Pulmonary artery endothelial cell (primary cell): ENCODE measurements at regions not wholly inside any gene's neighbourhood (a gene's known extent, or its start where the extent isn't known, plus 50 kb on each side); places are given as distances from the start of the nearest gene placed in this dataset.

Experiments used
- DNase-seq: peaks from one replicate; pipeline ENCODE4 v3.0.0-alpha.2; 2011; ENCODE audit warnings: low read depth, low spot score

- DNase-seq: no peak
Measured at GRCh38 chr4:100849319-100849718, 331.5 kb upstream of the EMCN start.

DNA sequence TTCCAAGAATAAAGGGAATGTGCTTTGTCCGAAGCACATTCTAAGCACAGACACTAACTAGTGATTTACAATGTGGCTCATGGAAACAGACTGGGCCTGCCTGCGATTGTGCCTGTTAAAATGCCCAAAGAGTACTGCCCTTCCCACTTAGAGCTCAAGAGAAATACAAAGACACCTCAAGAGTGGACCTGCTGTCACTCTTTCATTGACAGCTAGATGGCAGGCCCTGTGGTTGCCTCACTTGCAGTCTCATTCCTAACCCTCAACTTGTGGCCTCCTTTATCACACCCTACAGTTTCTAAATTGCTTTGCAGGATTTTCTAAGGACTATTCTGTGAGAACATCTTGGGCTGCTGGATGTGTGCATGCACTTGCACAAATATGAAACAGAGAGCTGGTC is 331.0 kb upstream of the EMCN start:
- no peak for DNase-seq

DNA sequence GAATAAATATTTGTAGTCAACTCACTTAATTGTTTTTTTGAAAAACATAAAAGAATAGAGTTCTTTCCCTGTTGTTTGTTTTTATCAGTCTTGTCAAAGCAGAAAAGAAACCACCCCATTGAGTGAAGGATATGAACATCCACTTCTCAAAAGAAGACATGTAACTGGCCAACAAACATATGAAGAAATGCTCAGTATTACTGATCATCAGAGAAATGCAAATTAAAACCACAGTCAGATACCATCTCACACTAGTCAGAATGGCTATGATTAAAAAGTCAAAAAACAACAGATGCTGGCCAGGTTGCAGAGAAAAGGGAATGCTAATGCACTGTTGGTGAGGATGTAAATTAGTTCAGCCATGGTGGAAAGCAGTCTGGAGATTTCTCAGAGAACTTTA is 326.1 kb upstream of the EMCN start:
- no peak for DNase-seq

DNA sequence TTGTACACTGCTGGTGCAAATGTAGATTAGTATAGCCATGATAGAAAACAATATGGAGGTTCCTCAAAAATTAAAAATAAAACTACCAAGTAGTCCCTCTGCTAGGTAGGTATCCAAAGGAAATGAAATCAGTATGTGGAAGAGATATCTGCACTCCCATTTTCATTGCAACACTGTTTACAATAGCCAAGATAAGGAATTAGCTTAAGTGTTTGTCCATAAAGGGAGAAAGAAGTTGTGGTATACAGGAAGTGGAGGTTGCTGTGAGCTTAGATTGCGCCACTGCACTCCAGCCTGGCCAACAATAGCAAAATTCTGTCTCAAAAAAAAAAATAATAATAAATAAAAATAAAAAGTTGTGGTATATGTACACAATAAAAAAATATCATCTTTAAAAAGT is 325.0 kb upstream of the EMCN start:
- no peak for DNase-seq

- DNase-seq: no peak
Measured at GRCh38 chr4:100841911-100842310, 324.1 kb upstream of the EMCN start.

DNA sequence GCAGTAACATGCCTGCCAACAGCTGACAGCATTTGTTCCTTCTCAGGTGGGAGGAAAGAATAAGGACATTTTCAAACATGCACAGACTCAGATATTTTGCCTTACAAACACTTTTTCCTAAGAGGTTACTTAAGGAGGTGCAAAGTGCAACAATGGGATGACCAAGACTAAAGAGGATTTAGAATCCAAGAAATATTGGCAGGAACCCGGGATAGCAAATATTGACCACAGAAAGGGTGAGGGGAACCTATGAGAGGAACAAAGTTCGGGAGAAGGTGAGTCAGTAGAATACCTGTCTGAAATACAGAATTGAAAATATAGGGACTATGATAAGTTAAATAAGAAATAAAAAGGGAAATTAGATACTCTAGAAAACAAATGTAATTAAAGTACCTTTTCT is 321.9 kb upstream of the EMCN start:
- no peak for DNase-seq

- DNase-seq: no peak
Measured at GRCh38 chr4:100838286-100838685, 320.5 kb upstream of the EMCN start.

- no peak for DNase-seq
Measured at GRCh38 chr4:100836929-100837328, 319.1 kb upstream of the EMCN start.

DNA sequence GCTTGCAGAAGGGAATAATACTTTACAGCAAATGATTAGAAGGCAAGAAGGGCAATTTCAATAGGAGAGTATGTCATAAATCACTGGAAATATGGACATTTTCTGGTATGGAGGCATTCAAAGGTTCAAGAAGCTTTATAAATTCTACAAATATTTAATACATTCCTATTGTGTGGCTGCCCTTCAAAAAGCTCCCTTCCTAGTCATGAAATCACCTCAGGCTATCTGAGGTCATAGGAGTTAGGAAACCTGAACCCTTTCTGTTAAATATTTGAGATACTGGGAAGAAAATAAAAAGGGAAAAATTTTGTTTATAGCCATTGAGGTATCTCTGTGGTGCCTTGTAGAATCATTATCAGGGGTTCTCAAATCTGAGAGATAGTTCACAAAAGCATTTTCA is 316.8 kb upstream of the EMCN start:
- DNase-seq: no peak

DNA sequence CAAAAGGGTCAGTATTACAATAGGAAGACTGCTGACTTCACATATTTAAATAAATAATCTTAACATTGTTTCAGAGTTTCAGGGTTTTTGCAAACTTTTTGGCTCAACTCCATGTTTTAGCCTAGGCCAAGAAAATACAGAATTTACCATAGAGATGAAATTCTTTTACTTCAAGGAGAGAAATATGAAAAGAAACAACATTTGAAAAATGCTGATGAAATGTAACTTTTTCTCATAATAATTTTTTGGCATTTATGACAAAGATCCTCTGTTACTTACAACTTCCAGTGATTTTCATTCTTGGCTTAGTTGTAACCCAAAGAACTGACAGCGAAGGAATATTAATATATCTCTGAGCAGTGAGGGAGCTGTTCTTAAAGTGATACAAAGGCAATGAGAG is 316.1 kb upstream of the EMCN start:
- no peak for DNase-seq

DNA sequence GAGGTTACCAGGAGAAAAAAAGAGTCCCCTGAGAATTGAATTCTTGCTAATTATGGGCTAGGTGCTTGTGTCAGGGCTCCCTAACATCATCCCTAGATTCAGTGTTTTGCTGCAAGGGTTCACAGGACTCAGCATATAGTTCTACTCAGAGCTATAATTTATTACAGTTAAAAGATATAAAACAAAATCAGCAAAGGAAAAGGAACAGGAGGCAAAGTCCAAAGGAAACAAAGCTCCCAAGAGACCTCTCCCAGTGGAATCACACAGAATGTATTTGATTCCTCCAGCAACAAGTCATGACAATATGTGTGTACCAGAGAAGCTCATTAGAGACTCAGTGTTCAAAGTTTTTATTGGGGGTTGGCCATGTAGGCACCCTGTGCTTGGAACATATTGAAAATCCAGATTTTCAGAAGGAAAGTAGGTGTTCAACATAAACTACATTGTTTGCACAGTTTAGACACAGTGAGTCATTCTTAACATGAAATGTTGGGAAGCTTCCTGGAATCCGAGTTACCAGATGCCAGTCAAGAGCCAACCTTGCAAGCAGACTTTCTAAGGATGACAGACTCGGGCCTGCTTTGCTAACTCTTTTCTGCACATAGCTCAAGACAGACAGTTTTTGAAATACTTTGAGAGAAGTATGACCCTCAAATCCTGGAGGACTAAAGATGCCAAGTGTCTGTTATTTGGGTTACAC is 311.3 kb upstream of the EMCN start:
- no peak for DNase-seq

DNA sequence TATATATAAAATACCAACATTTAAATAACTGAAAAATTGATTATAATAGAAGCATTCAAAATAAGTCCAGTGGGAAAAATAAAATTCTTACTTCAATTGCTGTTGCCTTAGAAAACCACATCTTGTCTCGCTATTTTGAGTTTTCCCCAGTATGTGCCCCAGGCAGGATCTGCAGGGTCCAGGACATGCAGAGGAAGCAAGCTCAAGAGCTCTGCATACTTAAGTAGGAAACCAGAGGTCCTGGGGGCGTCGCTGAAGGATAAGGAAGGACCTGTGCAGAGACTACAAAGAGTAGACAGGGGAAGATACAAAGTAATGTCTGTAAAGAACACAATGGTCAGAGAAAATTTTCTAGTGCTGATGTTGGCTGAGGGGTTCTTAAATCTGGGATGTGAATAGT is 310.5 kb upstream of the EMCN start:
- no peak for DNase-seq

GRCh38 chr4:100827756-100828155 is 309.9 kb upstream of the EMCN start:
- DNase-seq: no peak

GRCh38 chr4:100826808-100827548 is 309.2 kb upstream of the EMCN start:
- no peak for DNase-seq

GRCh38 chr4:100826067-100826466 is 308.2 kb upstream of the EMCN start:
- DNase-seq: no peak

DNA sequence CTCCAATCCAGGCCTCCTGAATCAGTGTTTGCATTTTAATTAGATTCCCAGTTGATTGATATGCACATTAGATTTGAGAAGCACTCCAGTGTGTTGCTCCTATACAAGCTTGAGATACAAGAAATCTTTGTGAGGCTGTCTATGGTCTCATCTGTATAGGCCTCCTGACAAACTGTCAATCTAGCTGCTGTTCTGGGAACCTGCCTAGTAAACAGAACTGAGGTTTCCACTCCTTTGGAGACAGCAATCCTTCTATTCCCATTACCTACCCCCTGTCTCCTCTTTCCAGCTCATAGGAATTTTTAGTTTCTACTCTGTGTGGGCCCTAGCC is 306.1 kb upstream of the EMCN start:
- DNase-seq: no peak

GRCh38 chr4:100823066-100823992 is 305.5 kb upstream of the EMCN start:
- no peak for DNase-seq

GRCh38 chr4:100820249-100820648 is 302.4 kb upstream of the EMCN start:
- DNase-seq: no peak

DNA sequence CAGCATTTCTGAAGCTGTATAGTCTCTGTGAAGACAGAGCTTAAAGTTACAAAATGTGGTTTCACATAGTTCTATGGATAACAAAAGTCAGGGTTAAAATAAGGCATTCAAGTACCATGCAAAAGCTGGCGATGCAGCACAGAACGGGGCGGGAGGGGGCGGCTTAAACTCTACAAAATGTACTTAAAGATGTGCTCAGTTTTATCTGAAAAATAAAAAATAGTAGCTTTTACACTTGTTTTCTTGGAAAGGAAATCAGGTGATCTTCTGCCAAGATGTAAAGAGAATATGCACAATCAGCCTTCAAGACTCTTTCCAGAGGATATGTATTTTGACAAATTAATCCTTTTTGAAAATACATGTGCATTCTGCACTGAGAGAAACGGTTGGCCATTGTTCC is 301.7 kb upstream of the EMCN start:
- DNase-seq: no peak

DNA sequence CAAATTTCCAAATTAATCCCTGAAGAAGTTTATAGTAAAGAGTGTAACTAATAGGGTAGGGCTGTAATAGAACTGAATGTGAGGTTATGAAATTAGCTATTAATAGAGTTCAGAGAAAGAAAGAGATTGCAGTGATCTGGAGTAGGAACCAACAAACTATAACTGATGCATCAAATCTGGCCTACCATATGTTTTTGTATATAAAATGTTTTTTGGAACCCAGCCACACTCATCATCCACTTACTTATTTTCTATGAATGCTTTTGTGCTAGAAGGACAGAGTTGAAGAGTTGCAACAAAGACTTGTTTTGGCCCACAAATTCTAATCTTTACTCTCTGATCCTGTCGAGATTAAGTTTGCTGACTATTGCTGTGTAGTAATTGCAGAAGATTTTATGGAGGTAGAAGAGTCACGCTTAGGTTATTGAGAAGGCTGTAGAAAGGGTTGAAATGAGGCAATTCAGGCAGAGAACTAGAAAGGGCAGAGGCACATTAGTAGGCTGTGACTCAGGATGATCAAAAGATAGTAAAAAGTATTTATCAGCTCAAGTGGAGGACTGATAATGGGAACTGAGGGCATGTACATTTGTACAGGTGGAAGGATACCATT is 298.7 kb upstream of the EMCN start:
- DNase-seq: no peak

GRCh38 chr4:100811046-100811445 is 293.2 kb upstream of the EMCN start:
- DNase-seq: no peak

DNA sequence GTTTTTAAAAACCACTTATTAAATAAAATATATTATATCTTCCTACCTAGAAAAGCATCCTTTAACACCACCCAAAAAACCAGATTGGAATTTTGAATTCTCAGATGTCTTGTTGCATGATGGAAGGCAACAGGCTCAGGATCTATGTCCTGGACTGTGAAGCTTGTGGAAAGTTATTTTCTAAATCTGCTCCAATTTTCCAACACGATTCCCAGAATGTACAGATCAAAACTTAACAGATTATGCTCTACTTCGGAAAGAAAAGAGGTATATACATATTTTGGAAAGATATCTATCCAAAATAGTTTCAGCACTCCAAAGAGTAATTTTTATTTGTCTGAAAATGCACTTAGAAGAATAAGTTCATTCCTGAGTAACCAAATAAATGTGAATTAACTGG is 291.7 kb upstream of the EMCN start:
- DNase-seq: no peak
